GM12878 (cell line): ENCODE measurements at regions not wholly inside any gene's neighbourhood (a gene's known extent, or its start where the extent isn't known, plus 50 kb on each side); places are given as distances from the start of the nearest gene placed in this dataset.

Source experiments
- ATAC-seq: fragments of 200-7000 bp; cut with Tn5 transposase; 3 replicates; pipeline ENCODE4 v1.9.1; 2020; ENCODE audit warnings: mild to moderate bottlenecking, moderate library complexity
- BruUV-seq: library from RNA; stranded (reverse); fragments of 400-500 nt; replicated peaks from 2 replicates; lab custom pipeline; 2021; lab: Mats Ljungman, UMichigan
- CTCF ChIA-PET: fragments of 300-600 bp; sonication (Branson Sonifier 250); formaldehyde crosslinking; extraction: SDS; loops from one replicate; lab custom pipeline; 2021; ENCODE audit warnings: inconsistent platforms; lab: Yijun Ruan, JAX
- POLR2A ChIA-PET: fragments of 350-600 bp; formaldehyde crosslinking; extraction: SDS; loops from one replicate; lab custom pipeline; 2021; ENCODE audit warnings: inconsistent platforms; lab: Charles Lee
- RAD21 ChIA-PET: fragments of 300-600 bp; sonication (Branson Sonifier 250); formaldehyde crosslinking; loops from one replicate; lab custom pipeline; 2023; ENCODE audit warnings: antibody characterized with exemption; ENCODE audit not compliant: unreplicated experiment; lab: Charles Lee
- SMC1A ChIA-PET: fragments of 300-600 bp; sonication (Branson Sonifier 250); formaldehyde crosslinking; loops from one replicate; lab custom pipeline; 2023; ENCODE audit not compliant: unreplicated experiment, uncharacterized antibody; lab: Charles Lee
- DNase-seq: peaks from one replicate; pipeline ENCODE4 v3.0.0-alpha.2; 2011; ENCODE audit warnings: low read depth, low spot score
- FAIRE-seq: peaks from 3 replicates; lab custom pipeline; 2011; peaks lifted over from hg19 to GRCh38; lab: Jason Lieb, UNC
- H2AFZ ChIP-seq: 2 replicates; pipeline ENCODE4 v1.6.0; 2011; ENCODE audit warnings: low read depth, low read length, control low read depth; ENCODE audit not compliant: control insufficient read depth
- H3K27ac ChIP-seq: 2 replicates; pipeline ENCODE4 v1.5.1; 2011; ENCODE audit warnings: control low read depth; ENCODE audit not compliant: control insufficient read depth, insufficient read depth
- H3K27me3 ChIP-seq, 2 experiments: replicated peaks in 1 of 2; 2 replicates each; pipeline versions ENCODE4 v1.6.0 to v1.6.1; 2011; ENCODE audit warnings: low read length in 1 of 2; ENCODE audit not compliant: control insufficient read depth in 2 of 2, insufficient read depth in 2 of 2
- H3K36me3 ChIP-seq, 2 experiments: 2 replicates each; pipeline ENCODE4 v1.5.1; 2011; ENCODE audit warnings: low read length in 1 of 2; ENCODE audit not compliant: control insufficient read depth in 2 of 2, insufficient read depth in 2 of 2
- H3K4me1 ChIP-seq: 2 replicates; pipeline ENCODE4 v1.6.1; 2011; ENCODE audit warnings: mild to moderate bottlenecking, low read length, moderate library complexity, mixed read lengths; ENCODE audit not compliant: control insufficient read depth, insufficient read depth
- H3K4me2 ChIP-seq: 2 replicates; pipeline ENCODE4 v1.6.0; 2011; ENCODE audit warnings: control low read depth; ENCODE audit not compliant: control insufficient read depth, insufficient read depth
- H3K4me3 ChIP-seq: fragments of 200-600 bp; sonication (generic); 2 replicates; pipeline ENCODE4 v1.5.1; 2016
- H3K79me2 ChIP-seq: 2 replicates; pipeline ENCODE4 v1.6.0; 2011; ENCODE audit warnings: low read length; ENCODE audit not compliant: control insufficient read depth, insufficient read depth
- H3K9ac ChIP-seq: 2 replicates; pipeline ENCODE4 v1.8.0; 2011; ENCODE audit warnings: low read length, control low read depth, mixed read lengths; ENCODE audit not compliant: control insufficient read depth, insufficient read depth
- H3K9me3 ChIP-seq: replicated peaks from 3 replicates; pipeline ENCODE4 v1.5.1; 2011; ENCODE audit warnings: mild to moderate bottlenecking, low read length; ENCODE audit not compliant: control insufficient read depth, insufficient read depth
- H4K20me1 ChIP-seq: 2 replicates; pipeline ENCODE4 v1.6.0; 2011; ENCODE audit not compliant: control insufficient read depth, insufficient read depth
- CEBPB ChIP-seq, 2 experiments: fragments of 150-350 bp in 1 of 2; IDR thresholded peaks; 2 replicates each; pipeline ENCODE4 v1.6.1; 2012 to 2014; ENCODE audit warnings: low read depth in 2 of 2, low read length in 2 of 2, borderline replicate concordance in 1 of 2, inconsistent platforms in 1 of 2
- IRF4 ChIP-seq: IDR thresholded peaks from 2 replicates; pipeline ENCODE4 v1.6.1; 2011; ENCODE audit warnings: low read depth, low read length
- JUNB ChIP-seq: IDR thresholded peaks from 2 replicates; pipeline ENCODE4 v1.6.1; 2016; ENCODE audit warnings: antibody characterized with exemption, mild to moderate bottlenecking
- JUND ChIP-seq: IDR thresholded peaks from 2 replicates; pipeline ENCODE4 v1.6.1; 2012; ENCODE audit warnings: low read depth, mild to moderate bottlenecking, low read length, improper control_type of control experiment, moderate library complexity
- NBN ChIP-seq: fragments of 450-650 bp; IDR thresholded peaks from 2 replicates; pipeline ENCODE4 v1.6.1; 2016
- NFXL1 ChIP-seq: fragments of 450-650 bp; IDR thresholded peaks from 2 replicates; pipeline ENCODE4 v1.6.1; 2017; ENCODE audit warnings: antibody characterized with exemption, mild to moderate bottlenecking, borderline replicate concordance
- PAX8 ChIP-seq: fragments of 450-650 bp; IDR thresholded peaks from 2 replicates; pipeline ENCODE4 v1.6.1; 2017; ENCODE audit warnings: mild to moderate bottlenecking, moderate library complexity
- POLR2A ChIP-seq: IDR thresholded peaks from 2 replicates; pipeline ENCODE4 v1.6.1; 2011; ENCODE audit warnings: low read depth, mild to moderate bottlenecking, low read length
- RBBP5 ChIP-seq: fragments of 200-600 bp; sonication (generic); conservative IDR thresholded peaks from 2 replicates; pipeline ENCODE4 v1.6.1; 2016
- RCOR1 ChIP-seq: conservative IDR thresholded peaks from 2 replicates; pipeline ENCODE4 v1.6.1; 2012; ENCODE audit warnings: low read depth, low read length, improper control_type of control experiment
- RUNX3 ChIP-seq: IDR thresholded peaks from 2 replicates; pipeline ENCODE4 v1.6.1; 2012; ENCODE audit warnings: low read length, inconsistent platforms
- SP1 ChIP-seq: IDR thresholded peaks from one replicate; pipeline ENCODE4 v1.6.1; 2011; ENCODE audit warnings: low read depth, low read length
- SREBF2 ChIP-seq: IDR thresholded peaks from 2 replicates; pipeline ENCODE4 v1.6.1; 2012; ENCODE audit warnings: mild to moderate bottlenecking, low read length
- SRF ChIP-seq, 2 experiments: IDR thresholded peaks; 2 replicates each; pipeline ENCODE4 v1.6.1; 2011; ENCODE audit warnings: low read depth in 2 of 2, low read length in 2 of 2, mild to moderate bottlenecking in 1 of 2, moderate library complexity in 1 of 2
- ZSCAN29 ChIP-seq: fragments of 450-650 bp; IDR thresholded peaks from 2 replicates; pipeline ENCODE4 v1.6.1; 2017; ENCODE audit warnings: mild to moderate bottlenecking, moderate library complexity
- WGBS: methylation state at CpG from one replicate; pipeline ENCODE4 v1.1.6; 2016; ENCODE audit warnings: low lambda C conversion rate; ENCODE audit not compliant: insufficient replicate concordance, insufficient coverage; ENCODE audit errors: missing lambda C conversion rate; 5-methylcytosine and 5-hydroxymethylcytosine counted together
- in situ Hi-C: fragments of 300-500 bp; cut with MboI; formaldehyde crosslinking; loops from 9 replicates; pipeline ENCODE4 v1.14.3; 2018; ENCODE audit warnings: mixed read lengths
- intact Hi-C: fragments of 100-400 bp; cut with micrococcal nuclease; formaldehyde crosslinking; loops from one replicate; pipeline ENCODE4 v1.14.2; 2022; ENCODE audit not compliant: unreplicated experiment
- TF ChIP-seq, protein P1 (sequence below): fragments of 450-650 bp; IDR thresholded peaks from 2 replicates; pipeline ENCODE4 v1.6.1; 2017; ENCODE audit warnings: borderline replicate concordance
- TF ChIP-seq, protein P2 (sequence below): IDR thresholded peaks from 2 replicates; pipeline ENCODE4 v1.6.1; 2012; ENCODE audit warnings: low read depth, low read length, improper control_type of control experiment

DNA sequence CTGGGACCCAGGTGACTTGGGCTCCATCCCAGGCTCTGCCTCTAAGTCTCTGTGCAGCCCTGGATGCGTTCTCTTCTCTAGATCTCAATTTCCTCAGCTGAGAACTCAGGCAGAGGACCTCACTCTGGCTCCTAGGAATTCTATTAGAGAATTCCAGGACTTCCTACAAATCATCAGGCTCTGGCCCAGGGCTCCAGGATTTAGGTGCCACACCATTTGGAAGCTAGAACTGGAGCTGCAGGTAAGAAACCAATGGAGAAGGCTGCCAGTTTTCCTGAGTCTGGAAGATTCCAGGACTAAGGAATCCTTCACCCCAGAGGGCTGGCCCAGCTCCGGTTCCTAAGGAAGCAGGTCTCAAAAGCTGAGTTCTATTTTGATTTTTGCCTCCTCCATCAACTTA, 189.8 kb upstream of the CDH5 start:
- in situ Hi-C loops, result no loop called here
- RAD21 ChIA-PET, result no interaction called here
- no peak for DNase-seq

More for the DNA sequence above, 189.8 kb upstream of the CDH5 start:
- Histone ChIP-seq H4K20me1 (no peaks in the 10 kb centered on the region), H2AFZ (no peak overlapping the region), H3K27ac (no peak overlapping the region), H3K9me3 (no peaks in the 10 kb centered on the region; the same call in 2 of the 3 replicates), H3K4me1 (no peaks in the 10 kb centered on the region), H3K4me3 (no peak overlapping the region), H3K27me3 (no peaks in the 10 kb centered on the region; a peak in 1 of 4 replicates), H3K36me3 (no peaks in the 10 kb centered on the region), H3K9ac (no peak overlapping the region), H3K4me2 (no peak overlapping the region), H3K79me2 (no peaks in the 10 kb centered on the region)
- CTCF ChIA-PET, result no interaction called here
- no peak for ATAC-seq
- POLR2A ChIA-PET, result no interaction called here
- intact Hi-C loops, result no loop called here
- FAIRE-seq, result no peak
- TF ChIP-seq, protein P1, sequence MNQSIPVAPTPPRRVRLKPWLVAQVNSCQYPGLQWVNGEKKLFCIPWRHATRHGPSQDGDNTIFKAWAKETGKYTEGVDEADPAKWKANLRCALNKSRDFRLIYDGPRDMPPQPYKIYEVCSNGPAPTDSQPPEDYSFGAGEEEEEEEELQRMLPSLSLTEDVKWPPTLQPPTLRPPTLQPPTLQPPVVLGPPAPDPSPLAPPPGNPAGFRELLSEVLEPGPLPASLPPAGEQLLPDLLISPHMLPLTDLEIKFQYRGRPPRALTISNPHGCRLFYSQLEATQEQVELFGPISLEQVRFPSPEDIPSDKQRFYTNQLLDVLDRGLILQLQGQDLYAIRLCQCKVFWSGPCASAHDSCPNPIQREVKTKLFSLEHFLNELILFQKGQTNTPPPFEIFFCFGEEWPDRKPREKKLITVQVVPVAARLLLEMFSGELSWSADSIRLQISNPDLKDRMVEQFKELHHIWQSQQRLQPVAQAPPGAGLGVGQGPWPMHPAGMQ, result no peak
- TF ChIP-seq RCOR1 (no peak), SRF (IDR thresholded peaks at IDR 0.05; ENCODE audit: low read depth in 2 of 2, low read length in 2 of 2) (no peak), ZSCAN29 (no peak), PAX8 (no peak), NBN (no peak), JUND (no peak), SP1 (no peak), POLR2A (no peak), CEBPB (IDR thresholded peaks at IDR 0.05; ENCODE audit: borderline replicate concordance in 1 of 2, low read depth in 2 of 2, low read length in 2 of 2) (no peak), IRF4 (no peak), RBBP5 (no peak), SREBF2 (no peak), NFXL1 (no peak), JUNB (no peak), RUNX3 (no peak)
- TF ChIP-seq, protein P2, sequence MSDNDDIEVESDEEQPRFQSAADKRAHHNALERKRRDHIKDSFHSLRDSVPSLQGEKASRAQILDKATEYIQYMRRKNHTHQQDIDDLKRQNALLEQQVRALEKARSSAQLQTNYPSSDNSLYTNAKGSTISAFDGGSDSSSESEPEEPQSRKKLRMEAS, result no peak
- no TSS peak for BruUV-seq
- SMC1A ChIA-PET, result no interaction called here
- 4% methylated on average over 2 of the region's 2 CpGs for WGBS
